Esophagus squamous epithelium (tissue), 5 donors: ENCODE measurements at regions not wholly inside any gene's neighbourhood (a gene's known extent, or its start where the extent isn't known, plus 50 kb on each side); places are given as distances from the start of the nearest gene placed in this dataset.

Source experiments
- DNase-seq: peaks from one replicate; lab custom pipeline; 2025; lab: John Stamatoyannopoulos, UW
- H3K27ac ChIP-seq, 4 donors: fragments of 200-600 bp; sonication (generic); one replicate each; pipeline ENCODE4 v1.5.1; 2016 to 2019; ENCODE audit warnings: mild to moderate bottlenecking in 1 of 4
- H3K27me3 ChIP-seq, 4 donors: fragments of 200-600 bp; sonication (generic); 1 replicate in 3 of 4; 2 replicates in 1 of 4; pipeline versions ENCODE4 v1.5.1 to v1.6.0; 2017 to 2021; ENCODE audit warnings: antibody characterized with exemption in 1 of 4
- H3K36me3 ChIP-seq, 3 donors: fragments of 200-600 bp; sonication (generic); one replicate each; pipeline ENCODE4 v1.5.1; 2016 to 2019
- H3K4me1 ChIP-seq, 3 donors: fragments of 200-600 bp; sonication (generic); one replicate each; pipeline ENCODE4 v1.5.1; 2017 to 2019
- H3K4me3 ChIP-seq, 4 donors: fragments of 200-600 bp; sonication (generic); 1 replicate in 3 of 4; 2 replicates in 1 of 4; pipeline ENCODE4 v1.5.1; 2016 to 2019; ENCODE audit warnings: mild to moderate bottlenecking in 2 of 4, moderate library complexity in 1 of 4
- H3K9me3 ChIP-seq, 3 donors: fragments of 200-600 bp; sonication (generic); one replicate each; pipeline ENCODE4 v1.5.1; 2016 to 2019
- CTCF ChIP-seq, 6 experiments: fragments of 450-650 bp in 4 of 6; fragments of 200-600 bp in 2 of 6; sonication (generic) in 2 of 6; IDR thresholded peaks; one replicate each; pipeline ENCODE4 v1.5.1; 2016 to 2019; ENCODE audit warnings: antibody characterized with exemption in 6 of 6, mild to moderate bottlenecking in 4 of 6, moderate library complexity in 4 of 6
- POLR2A ChIP-seq, 4 donors: fragments of 450-650 bp; IDR thresholded peaks; one replicate each; pipeline ENCODE4 v1.6.1; 2017; ENCODE audit warnings: antibody characterized with exemption in 4 of 4, mild to moderate bottlenecking in 4 of 4, moderate library complexity in 3 of 4
- WGBS, 2 donors: methylation state at CpG; one replicate each; pipeline ENCODE4 v1.1.5; 2018; 5-methylcytosine and 5-hydroxymethylcytosine counted together
- intact Hi-C: fragments of 100-400 bp; cut with DNase I; formaldehyde crosslinking; loops from one replicate; pipeline ENCODE4 v1.15.0; 2022
- donor health status: DM: yes; HTN: yes; CAD: no.

- no peak overlapping the region for H3K4me3 ChIP-seq
- 59 to 64% methylated on average over 2 of the region's 2 CpGs for WGBS, 2 donors
- H3K9me3 ChIP-seq: no peaks in the 10 kb centered on the region
- intact Hi-C loops: no loop called here
- no peak for TF ChIP-seq POLR2A (IDR thresholded peaks at IDR 0.05)
- no peak for TF ChIP-seq CTCF (IDR thresholded peaks at IDR 0.05)
- DNase-seq: no peak
- H3K4me1 ChIP-seq: no peaks in the 10 kb centered on the region
- H3K27ac ChIP-seq: no peak overlapping the region
- H3K36me3 ChIP-seq: no peaks in the 10 kb centered on the region
- no peaks in the 10 kb centered on the region for H3K27me3 ChIP-seq
These were observed 423.8 kb downstream of the IRS2 start for GRCh38 chr13:109362616-109363015.

DNA sequence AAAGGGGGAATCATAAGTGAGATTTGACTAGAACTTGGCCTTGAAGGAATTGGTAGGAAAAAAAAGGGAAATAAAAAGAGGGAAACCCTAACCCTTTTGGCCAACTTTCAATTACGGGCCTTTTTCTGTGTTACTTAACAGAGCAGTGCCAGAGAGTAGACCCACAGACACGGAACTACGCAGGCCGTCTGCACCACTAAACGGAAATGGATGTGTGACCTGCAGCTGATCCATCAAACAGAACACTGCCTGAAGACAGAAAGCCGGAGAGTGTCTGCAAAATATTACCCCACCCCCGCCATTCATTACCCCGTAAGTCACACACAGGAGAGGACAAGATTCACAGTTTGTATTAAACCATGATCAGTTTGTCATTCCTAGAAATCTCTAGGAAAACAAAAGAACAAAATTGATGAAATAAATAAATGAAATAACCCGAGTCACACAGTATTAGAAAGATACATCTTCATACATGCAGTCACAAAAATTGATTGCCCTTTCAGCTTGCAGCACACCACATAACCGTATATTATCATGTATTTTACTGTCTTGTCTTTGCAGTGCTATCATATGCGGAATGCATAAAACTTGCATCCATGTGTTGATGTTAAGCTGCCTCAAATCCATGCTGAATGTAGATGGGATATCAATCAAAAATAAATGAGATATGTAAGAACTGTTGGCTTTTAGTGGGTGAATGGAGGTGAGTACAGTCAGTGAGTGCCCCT, 424.7 kb downstream of the IRS2 start:
- no peak overlapping the region for H3K27ac ChIP-seq
- H3K4me1 ChIP-seq: no peaks in the 10 kb centered on the region
- 67 to 70% methylated on average over 11 of the region's 11 CpGs for WGBS, 2 donors
- no peaks in the 10 kb centered on the region for H3K36me3 ChIP-seq
- intact Hi-C loops: no loop called here
- no peak overlapping the region for H3K4me3 ChIP-seq
- no peak for DNase-seq
- no peaks in the 10 kb centered on the region for H3K9me3 ChIP-seq
- H3K27me3 ChIP-seq: no peaks in the 10 kb centered on the region
- no peak for TF ChIP-seq POLR2A (IDR thresholded peaks at IDR 0.05)
- TF ChIP-seq CTCF (IDR thresholded peaks at IDR 0.05): no peak

DNA sequence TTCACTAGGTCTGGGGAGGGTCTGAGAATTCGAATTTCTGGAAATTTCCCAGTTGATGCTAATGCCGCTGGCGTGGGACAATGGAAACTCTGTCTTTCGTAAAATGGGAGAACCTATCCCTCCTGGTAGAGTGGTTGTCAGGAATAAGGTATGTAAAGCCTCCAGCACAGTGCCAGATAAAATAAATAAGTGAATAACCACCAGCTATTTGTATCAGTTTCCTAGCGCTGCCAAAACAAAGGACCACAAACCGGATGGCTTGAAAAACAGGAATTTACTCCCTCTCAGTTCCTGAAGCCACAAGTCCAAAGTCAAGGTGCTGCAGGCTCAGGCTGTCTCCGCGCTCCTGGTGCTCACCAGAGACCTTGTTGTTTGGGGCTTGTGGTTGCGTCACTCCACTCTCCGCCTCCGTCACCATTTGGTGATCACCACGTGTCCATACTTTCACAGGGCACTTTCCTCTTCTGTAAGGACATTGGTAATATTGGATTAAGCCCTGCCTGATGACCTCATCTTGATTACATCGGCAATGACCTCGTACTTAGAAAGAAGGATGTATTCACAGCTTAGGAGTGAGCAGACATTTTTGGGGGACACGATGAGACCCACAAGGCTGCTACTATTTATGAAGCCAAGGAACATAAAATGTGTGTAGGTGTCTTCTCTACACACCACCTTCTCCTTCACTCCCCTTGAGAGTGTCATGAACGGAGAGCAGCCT, 428.5 kb downstream of the IRS2 start:
- Histone ChIP-seq H3K27me3 (no peaks in the 10 kb centered on the region), H3K4me1 (no peaks in the 10 kb centered on the region), H3K36me3 (no peaks in the 10 kb centered on the region), H3K27ac (no peak overlapping the region), H3K4me3 (no peak overlapping the region), H3K9me3 (no peaks in the 10 kb centered on the region)
- TF ChIP-seq CTCF (IDR thresholded peaks at IDR 0.05): no peak
- TF ChIP-seq POLR2A (IDR thresholded peaks at IDR 0.05): no peak
- intact Hi-C loops: no loop called here
- DNase-seq: no peak
- WGBS, 2 donors: 87 to 92% methylated on average over 12 to 15 of the region's 16 CpGs

DNA sequence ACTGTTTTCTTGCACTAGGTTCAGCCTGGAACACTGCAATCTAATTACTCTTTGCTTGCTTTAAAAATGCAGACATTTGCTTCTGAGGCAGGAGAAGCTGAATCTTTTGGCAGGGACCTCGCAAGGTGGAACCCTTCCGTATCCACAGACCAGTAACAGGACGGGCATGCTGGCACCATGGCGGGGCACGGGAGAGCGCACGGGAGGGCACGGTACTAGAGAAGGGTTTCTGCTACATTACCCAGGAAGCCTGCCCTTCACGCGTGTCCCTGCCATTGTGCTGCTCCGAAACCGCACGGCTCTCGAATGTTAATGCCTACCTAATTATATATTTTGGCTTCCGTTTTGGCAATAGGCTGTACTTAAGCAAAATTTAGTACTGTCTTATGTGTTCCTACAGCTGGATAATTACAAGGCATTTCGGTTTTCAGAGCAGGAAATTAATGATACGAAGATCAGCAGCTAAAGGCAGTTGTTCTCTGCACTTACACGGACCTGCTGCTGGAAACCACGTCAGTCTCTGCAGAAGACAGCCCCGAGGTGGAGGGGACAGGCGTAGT, 430.4 kb downstream of the IRS2 start:
- intact Hi-C loops: no loop called here
- Histone ChIP-seq H3K27me3 (no peaks in the 10 kb centered on the region), H3K9me3 (no peaks in the 10 kb centered on the region), H3K36me3 (no peaks in the 10 kb centered on the region), H3K4me3 (no peak overlapping the region), H3K4me1 (no peaks in the 10 kb centered on the region), H3K27ac (no peak overlapping the region)
- 90% methylated on average over 21 of the region's 21 CpGs for WGBS, 2 donors
- no peak for TF ChIP-seq POLR2A (IDR thresholded peaks at IDR 0.05)
- TF ChIP-seq CTCF (IDR thresholded peaks at IDR 0.05): no peak
- DNase-seq: no peak

DNA sequence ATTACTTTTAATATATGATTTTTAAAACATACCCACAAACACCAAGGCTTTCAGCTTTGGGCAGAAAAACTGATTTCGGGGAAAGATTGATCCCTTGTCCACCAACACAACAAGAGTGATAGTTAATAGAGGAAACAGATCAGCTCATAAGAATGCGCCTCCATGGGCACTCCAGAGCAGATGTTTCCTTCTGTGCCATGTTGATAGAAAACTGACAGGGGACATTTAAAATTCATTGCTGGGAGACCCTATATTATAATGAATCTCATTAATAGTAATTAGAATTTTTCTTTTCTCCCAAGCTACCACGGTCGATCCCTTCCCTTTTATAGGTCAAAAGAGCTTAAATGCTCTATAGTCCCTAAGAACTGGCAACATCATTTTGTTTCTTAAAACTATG, 431.2 kb downstream of the IRS2 start:
- Histone ChIP-seq H3K27ac (no peak overlapping the region), H3K36me3 (no peaks in the 10 kb centered on the region), H3K4me1 (no peaks in the 10 kb centered on the region), H3K27me3 (no peaks in the 10 kb centered on the region), H3K9me3 (no peaks in the 10 kb centered on the region), H3K4me3 (no peak overlapping the region)
- intact Hi-C loops: no loop called here
- no peak for DNase-seq
- whole genome bisulfite sequencing, 2 donors: 66 to 72% methylated on average over 4 of the region's 4 CpGs
- no peak for TF ChIP-seq CTCF (IDR thresholded peaks at IDR 0.05)
- no peak for TF ChIP-seq POLR2A (IDR thresholded peaks at IDR 0.05)
